ENCODE measurements at regions not wholly inside any gene's neighbourhood (a gene's known extent, or its start where the extent isn't known, plus 50 kb on each side); places are given as distances from the start of the nearest gene placed in this dataset.

GRCh38 chr10:109456566-109457301 lies 466.6 kb downstream of the XPNPEP1 start:
- DNase-seq: no peak
- H3K4me1 Mint-ChIP-seq: no peaks in the 10 kb centered on the region
- no peaks in the 10 kb centered on the region for H3K4me1 ChIP-seq (ENCODE audit: insufficient read depth, low read length)
- H3K27me3 Mint-ChIP-seq: peaks cover 11 to 18% of the 10 kb centered on the region in 2 donors
- no peaks in the 10 kb centered on the region for H3K27me3 ChIP-seq (ENCODE audit: insufficient read depth, low read length)
- POLR2A ChIA-PET (ENCODE audit: partially characterized antibody): no interaction called here
- no peaks in the 10 kb centered on the region for H3K36me3 Mint-ChIP-seq
- no peak overlapping the region for H3K4me3 ChIP-seq (ENCODE audit: low read length in 2 of 2)
- peaks cover 0 to 20% (median 6%) of the 10 kb centered on the region in 8 donors for H3K9me3 Mint-ChIP-seq
- no peak overlapping the region for H3K27ac Mint-ChIP-seq
- no peak overlapping the region for H3K4me3 Mint-ChIP-seq
- no peaks in the 10 kb centered on the region for H3K36me3 ChIP-seq (ENCODE audit: insufficient read depth, low read length)
- H3K27ac ChIP-seq (ENCODE audit: low read depth, low read length): no peak overlapping the region
- CTCF ChIA-PET (ENCODE audit: partially characterized antibody): no interaction called here
- intact Hi-C loops (cut with micrococcal nuclease): no loop called here
- no peaks in the 10 kb centered on the region for H3K9me3 ChIP-seq (ENCODE audit: control insufficient read depth in 1 of 2, low read length in 2 of 2)

GRCh38 chr10:109454691-109455090 lies 468.6 kb downstream of the XPNPEP1 start:
- Mint-ChIP-seq H3K4me3 (no peak overlapping the region), H3K4me1 (no peaks in the 10 kb centered on the region), H3K36me3 (no peaks in the 10 kb centered on the region), H3K9me3 (peaks cover 0 to 11% (median 6%) of the 10 kb centered on the region in 8 donors), H3K27ac (no peak overlapping the region), H3K27me3 (peaks cover 11 to 18% of the 10 kb centered on the region in 2 donors)
- Histone ChIP-seq H3K9me3 (ENCODE audit: control insufficient read depth in 1 of 2, low read length in 2 of 2) (no peaks in the 10 kb centered on the region), H3K27ac (ENCODE audit: low read depth, low read length) (no peak overlapping the region), H3K4me3 (ENCODE audit: low read length in 2 of 2) (no peak overlapping the region), H3K27me3 (ENCODE audit: insufficient read depth, low read length) (no peaks in the 10 kb centered on the region), H3K36me3 (ENCODE audit: insufficient read depth, low read length) (no peaks in the 10 kb centered on the region), H3K4me1 (ENCODE audit: insufficient read depth, low read length) (no peaks in the 10 kb centered on the region)
- CTCF ChIA-PET (ENCODE audit: partially characterized antibody): no interaction called here
- intact Hi-C loops (cut with micrococcal nuclease): no loop called here
- POLR2A ChIA-PET (ENCODE audit: partially characterized antibody): no interaction called here
- no peak for DNase-seq

DNA sequence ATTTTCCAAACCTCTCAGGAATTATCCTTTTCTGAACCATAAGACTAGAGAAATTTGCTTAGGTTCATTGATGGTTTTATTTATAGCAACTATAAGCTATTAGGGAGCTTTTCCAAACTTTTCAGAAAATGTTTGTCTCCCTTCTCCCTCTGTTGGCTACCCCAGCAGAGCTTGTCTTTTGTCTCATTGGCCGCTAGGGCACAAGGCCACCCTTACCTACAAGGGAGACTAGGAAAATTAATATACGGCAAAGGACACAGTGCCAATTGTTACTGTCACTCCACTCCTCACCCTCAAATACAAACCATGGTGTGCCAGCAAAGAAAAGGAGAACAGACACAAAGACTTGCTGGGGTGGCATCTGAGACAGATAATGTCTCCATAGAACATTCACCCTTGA lies 471.4 kb downstream of the XPNPEP1 start:
- Mint-ChIP-seq H3K27me3 (peaks cover 2 to 5% of the 10 kb centered on the region in 2 donors), H3K4me3 (no peak overlapping the region), H3K9me3 (peaks cover 0 to 4% (median 2%) of the 10 kb centered on the region in 8 donors), H3K36me3 (no peaks in the 10 kb centered on the region), H3K27ac (no peak overlapping the region), H3K4me1 (no peaks in the 10 kb centered on the region)
- H3K4me3 ChIP-seq (ENCODE audit: low read length in 2 of 2): no peak overlapping the region
- no peak for DNase-seq
- POLR2A ChIA-PET (ENCODE audit: partially characterized antibody): no interaction called here
- CTCF ChIA-PET (ENCODE audit: partially characterized antibody): no interaction called here
- H3K36me3 ChIP-seq (ENCODE audit: insufficient read depth, low read length): no peaks in the 10 kb centered on the region
- intact Hi-C loops (cut with micrococcal nuclease): no loop called here
- H3K27me3 ChIP-seq (ENCODE audit: insufficient read depth, low read length): no peaks in the 10 kb centered on the region
- no peaks in the 10 kb centered on the region for H3K9me3 ChIP-seq (ENCODE audit: control insufficient read depth in 1 of 2, low read length in 2 of 2)
- no peaks in the 10 kb centered on the region for H3K4me1 ChIP-seq (ENCODE audit: insufficient read depth, low read length)
- H3K27ac ChIP-seq (ENCODE audit: low read depth, low read length): no peak overlapping the region

DNA sequence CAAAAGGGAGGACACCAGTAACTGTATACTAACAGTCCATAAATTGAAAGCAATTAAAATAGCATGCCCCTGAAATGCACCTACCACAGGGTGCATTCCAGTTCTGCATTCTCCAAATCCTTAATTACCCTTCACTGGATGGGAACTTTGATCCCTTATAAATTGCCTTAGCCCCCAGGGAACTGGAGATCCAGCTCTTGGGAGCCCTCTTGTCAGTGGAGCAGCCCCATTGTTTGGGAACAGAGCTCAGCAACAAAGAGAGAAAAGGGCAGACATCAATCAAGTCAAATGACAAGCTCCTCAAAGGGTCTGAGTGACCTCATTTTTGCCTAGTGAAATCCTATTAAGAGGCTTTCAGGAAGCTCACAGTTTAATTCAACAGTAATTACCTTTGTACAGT lies 472.6 kb downstream of the XPNPEP1 start:
- Mint-ChIP-seq H3K4me3 (no peak overlapping the region), H3K4me1 (no peaks in the 10 kb centered on the region), H3K36me3 (no peaks in the 10 kb centered on the region), H3K9me3 (peaks cover 0 to 11% (median 3%) of the 10 kb centered on the region in 8 donors), H3K27ac (no peak overlapping the region), H3K27me3 (peaks cover 0 to 1% of the 10 kb centered on the region in 2 donors)
- ChIA-PET POLR2A (ENCODE audit: partially characterized antibody) (no interaction called here), CTCF (ENCODE audit: partially characterized antibody) (no interaction called here)
- no peak overlapping the region for H3K27ac ChIP-seq (ENCODE audit: low read depth, low read length)
- intact Hi-C loops (cut with micrococcal nuclease): no loop called here
- no peak for DNase-seq
- no peak overlapping the region for H3K4me3 ChIP-seq (ENCODE audit: low read length in 2 of 2)
- no peaks in the 10 kb centered on the region for H3K27me3 ChIP-seq (ENCODE audit: insufficient read depth, low read length)
- H3K36me3 ChIP-seq (ENCODE audit: insufficient read depth, low read length): no peaks in the 10 kb centered on the region
- H3K4me1 ChIP-seq (ENCODE audit: insufficient read depth, low read length): no peaks in the 10 kb centered on the region
- no peaks in the 10 kb centered on the region for H3K9me3 ChIP-seq (ENCODE audit: control insufficient read depth in 1 of 2, low read length in 2 of 2)

DNA sequence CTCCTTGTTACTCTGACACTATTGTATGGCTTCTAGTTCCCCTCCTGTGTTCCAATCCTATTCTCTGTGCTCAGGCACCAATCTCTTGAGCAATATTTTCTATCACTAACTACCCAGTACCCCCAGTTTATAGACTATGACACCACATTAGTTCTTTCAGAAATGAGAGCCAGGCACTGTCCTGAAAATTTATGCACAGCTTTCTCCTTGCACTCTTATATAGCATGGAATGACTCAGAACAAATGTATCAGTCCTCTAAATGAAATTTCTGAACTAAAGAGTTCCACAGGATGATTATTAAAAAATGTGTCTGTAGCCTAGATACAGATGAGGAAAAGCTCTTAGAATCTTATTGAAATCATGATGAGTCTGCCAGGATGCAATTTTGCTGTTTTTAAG lies 489.9 kb downstream of the XPNPEP1 start:
- ChIA-PET CTCF (ENCODE audit: partially characterized antibody) (no interaction called here), POLR2A (ENCODE audit: partially characterized antibody) (no interaction called here)
- no peak overlapping the region for H3K27ac Mint-ChIP-seq
- no peak overlapping the region for H3K4me3 ChIP-seq (ENCODE audit: low read length in 2 of 2)
- intact Hi-C loops (cut with micrococcal nuclease): no loop called here
- no peaks in the 10 kb centered on the region for H3K27me3 ChIP-seq (ENCODE audit: insufficient read depth, low read length)
- no peaks in the 10 kb centered on the region for H3K27me3 Mint-ChIP-seq
- DNase-seq: no peak
- no peaks in the 10 kb centered on the region for H3K36me3 ChIP-seq (ENCODE audit: insufficient read depth, low read length)
- H3K4me3 Mint-ChIP-seq: no peak overlapping the region
- no peaks in the 10 kb centered on the region for H3K4me1 Mint-ChIP-seq
- no peaks in the 10 kb centered on the region for H3K4me1 ChIP-seq (ENCODE audit: insufficient read depth, low read length)
- H3K9me3 Mint-ChIP-seq: peaks cover 0 to 4% (median 0%) of the 10 kb centered on the region in 8 donors
- peaks cover 0 to under 1% of the 10 kb centered on the region in 2 donors for H3K9me3 ChIP-seq (ENCODE audit: control insufficient read depth in 1 of 2, low read length in 2 of 2)
- no peaks in the 10 kb centered on the region for H3K36me3 Mint-ChIP-seq
- no peak overlapping the region for H3K27ac ChIP-seq (ENCODE audit: low read depth, low read length)

- POLR2A ChIA-PET (ENCODE audit: partially characterized antibody): no interaction called here
- intact Hi-C loops (cut with micrococcal nuclease): no loop called here
- no peak for DNase-seq
Measured at GRCh38 chr10:109432281-109432680, 491.0 kb downstream of the XPNPEP1 start.

GRCh38 chr10:109430799-109431198 lies 492.5 kb downstream of the XPNPEP1 start:
- Mint-ChIP-seq H3K4me1 (no peaks in the 10 kb centered on the region), H3K4me3 (no peak overlapping the region), H3K27me3 (no peaks in the 10 kb centered on the region), H3K36me3 (no peaks in the 10 kb centered on the region), H3K9me3 (no peaks in the 10 kb centered on the region), H3K27ac (no peak overlapping the region)
- Histone ChIP-seq H3K4me1 (ENCODE audit: insufficient read depth, low read length) (no peaks in the 10 kb centered on the region), H3K9me3 (ENCODE audit: control insufficient read depth in 1 of 2, low read length in 2 of 2) (no peaks in the 10 kb centered on the region), H3K4me3 (ENCODE audit: low read length in 2 of 2) (no peak overlapping the region), H3K27ac (ENCODE audit: low read depth, low read length) (no peak overlapping the region), H3K27me3 (ENCODE audit: insufficient read depth, low read length) (no peaks in the 10 kb centered on the region), H3K36me3 (ENCODE audit: insufficient read depth, low read length) (no peaks in the 10 kb centered on the region)
- DNase-seq: no peak
- CTCF ChIA-PET (ENCODE audit: partially characterized antibody): no interaction called here
- POLR2A ChIA-PET (ENCODE audit: partially characterized antibody): no interaction called here
- intact Hi-C loops (cut with micrococcal nuclease): no loop called here

More at GRCh38 chr10:109432281-109432680, 491.0 kb downstream of the XPNPEP1 start:
- Histone ChIP-seq H3K4me1 (ENCODE audit: insufficient read depth, low read length) (no peaks in the 10 kb centered on the region), H3K4me3 (ENCODE audit: low read length in 2 of 2) (no peak overlapping the region), H3K27me3 (ENCODE audit: insufficient read depth, low read length) (no peaks in the 10 kb centered on the region), H3K27ac (ENCODE audit: low read depth, low read length) (no peak overlapping the region), H3K9me3 (ENCODE audit: control insufficient read depth in 1 of 2, low read length in 2 of 2) (no peaks in the 10 kb centered on the region), H3K36me3 (ENCODE audit: insufficient read depth, low read length) (no peaks in the 10 kb centered on the region)
- H3K36me3 Mint-ChIP-seq: no peaks in the 10 kb centered on the region
- H3K27ac Mint-ChIP-seq: no peak overlapping the region
- H3K4me1 Mint-ChIP-seq: no peaks in the 10 kb centered on the region
- CTCF ChIA-PET (ENCODE audit: partially characterized antibody): no interaction called here
- no peak overlapping the region for H3K4me3 Mint-ChIP-seq
- H3K9me3 Mint-ChIP-seq: peaks cover 0 to 3% (median 0%) of the 10 kb centered on the region in 8 donors
- H3K27me3 Mint-ChIP-seq: no peaks in the 10 kb centered on the region
